ENCODE measurements at regions not wholly inside any gene's neighbourhood (a gene's known extent, or its start where the extent isn't known, plus 50 kb on each side); places are given as distances from the start of the nearest gene placed in this dataset.

DNA sequence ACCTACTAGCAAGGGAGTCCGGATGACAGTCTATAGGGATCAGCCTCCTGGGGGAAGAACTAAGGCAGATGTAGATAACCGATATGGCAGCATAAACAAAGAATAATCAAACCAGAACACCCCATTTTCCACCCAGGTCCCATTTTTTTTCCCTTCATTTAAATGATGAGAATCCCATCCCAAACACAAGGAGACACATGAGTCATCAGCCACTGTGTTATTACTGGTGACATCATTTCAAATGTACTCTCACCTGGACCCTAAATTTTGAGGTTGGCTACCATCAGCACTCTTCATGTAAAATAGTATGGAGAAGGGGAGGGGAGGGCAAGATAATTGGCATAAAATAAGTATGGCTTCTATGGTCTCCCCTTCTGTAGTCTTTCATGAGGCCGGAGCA is 108.9 kb upstream of the GUCA2B start:
- peaks cover 1% of the 10 kb centered on the region for H3K27me3 ChIP-seq
- DNase-seq (ENCODE audit: low spot score): no peak
- Mint-ChIP-seq H3K36me3 (no peaks in the 10 kb centered on the region), H3K27me3 (ENCODE audit: insufficient read depth, low read depth) (peaks cover 6% of the 10 kb centered on the region), H3K4me3 (no peak overlapping the region), H3K27ac (no peak overlapping the region), H3K9me3 (no peaks in the 10 kb centered on the region), H3K4me1 (no peaks in the 10 kb centered on the region)
- TF ChIP-seq CTCF (IDR thresholded peaks at IDR 0.05) (no peak), EZH2phosphoT487 (IDR thresholded peaks at IDR 0.05) (no peak), EZH2 (IDR thresholded peaks at IDR 0.05) (no peak)
- H3K9me3 ChIP-seq (ENCODE audit: low read depth): no peaks in the 10 kb centered on the region
- no peak overlapping the region for H3K4me3 ChIP-seq
- no peaks in the 10 kb centered on the region for H3K36me3 ChIP-seq
- no peak overlapping the region for H3K4me2 ChIP-seq
- H3F3A ChIP-seq (ENCODE audit: low read depth): no peaks in the 10 kb centered on the region
- no peak overlapping the region for H3K27ac ChIP-seq
- no peaks in the 10 kb centered on the region for H3K4me1 ChIP-seq
- no peaks in the 10 kb centered on the region for H4K20me1 ChIP-seq (ENCODE audit: low read depth)
- H3K79me2 ChIP-seq (ENCODE audit: low read depth): no peaks in the 10 kb centered on the region
- no peak overlapping the region for H3K9ac ChIP-seq
- no peak overlapping the region for H2AFZ ChIP-seq (replicated peaks)

DNA sequence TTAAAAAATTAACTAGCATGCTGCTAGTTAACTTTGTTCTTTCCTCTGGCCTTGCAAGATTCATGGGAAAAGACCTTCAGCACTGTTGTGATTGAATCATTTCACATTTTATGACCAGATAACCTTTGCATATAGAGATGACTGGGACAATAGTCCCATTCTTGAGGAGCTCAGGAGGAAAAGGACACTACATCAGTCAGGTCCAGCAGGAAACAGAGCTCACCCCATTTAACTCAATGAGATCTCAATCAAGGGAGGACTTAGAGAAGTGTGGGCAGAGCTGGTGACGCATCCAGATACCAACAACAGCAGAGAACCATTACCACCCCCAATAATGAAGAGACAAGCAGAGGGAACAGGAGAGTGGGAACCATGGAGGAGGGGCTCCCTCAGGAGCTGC is 109.4 kb upstream of the GUCA2B start:
- no peaks in the 10 kb centered on the region for H3K4me1 ChIP-seq
- no peak overlapping the region for H3K9ac ChIP-seq
- H3K27me3 ChIP-seq: peaks cover 3% of the 10 kb centered on the region
- H4K20me1 ChIP-seq (ENCODE audit: low read depth): no peaks in the 10 kb centered on the region
- H3K4me2 ChIP-seq: no peak overlapping the region
- H3K36me3 ChIP-seq: no peaks in the 10 kb centered on the region
- H3K4me1 Mint-ChIP-seq: no peaks in the 10 kb centered on the region
- H3K9me3 ChIP-seq (ENCODE audit: low read depth): no peaks in the 10 kb centered on the region
- H3K4me3 Mint-ChIP-seq: no peak overlapping the region
- H3K9me3 Mint-ChIP-seq: no peaks in the 10 kb centered on the region
- H3K27me3 Mint-ChIP-seq (ENCODE audit: insufficient read depth, low read depth): peaks cover 6% of the 10 kb centered on the region
- H3K36me3 Mint-ChIP-seq: no peaks in the 10 kb centered on the region
- H2AFZ ChIP-seq (replicated peaks): no peak overlapping the region
- no peak overlapping the region for H3K4me3 ChIP-seq
- H3F3A ChIP-seq (ENCODE audit: low read depth): no peaks in the 10 kb centered on the region
- no peak overlapping the region for H3K27ac Mint-ChIP-seq
- TF ChIP-seq CTCF (IDR thresholded peaks at IDR 0.05) (no peak), EZH2phosphoT487 (IDR thresholded peaks at IDR 0.05) (no peak), EZH2 (IDR thresholded peaks at IDR 0.05) (no peak)
- DNase-seq (ENCODE audit: low spot score): no peak
- no peaks in the 10 kb centered on the region for H3K79me2 ChIP-seq (ENCODE audit: low read depth)
- H3K27ac ChIP-seq: no peak overlapping the region

DNA sequence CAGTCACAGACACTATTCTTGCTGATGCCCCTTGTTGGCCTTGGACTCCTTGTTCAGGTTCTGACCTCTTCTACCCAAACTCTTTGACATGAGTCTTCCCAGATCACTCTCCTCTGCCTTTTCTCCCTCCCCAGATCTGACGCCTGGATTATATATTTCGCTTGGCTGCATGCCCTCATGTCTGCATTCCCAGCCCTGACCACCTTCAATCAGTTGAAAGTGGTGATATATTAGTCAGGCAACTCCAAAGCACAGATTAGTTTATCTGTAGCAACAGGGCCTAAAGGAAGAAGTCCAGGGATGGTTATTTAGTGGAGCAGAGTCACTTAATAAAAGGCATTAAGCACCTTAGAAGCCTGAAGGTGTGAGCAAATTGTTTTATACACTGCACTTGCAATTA is 110.0 kb upstream of the GUCA2B start:
- Mint-ChIP-seq H3K27ac (no peak overlapping the region), H3K36me3 (no peaks in the 10 kb centered on the region), H3K4me3 (no peak overlapping the region), H3K9me3 (no peaks in the 10 kb centered on the region), H3K27me3 (ENCODE audit: insufficient read depth, low read depth) (peaks cover 6% of the 10 kb centered on the region), H3K4me1 (no peaks in the 10 kb centered on the region)
- no peak overlapping the region for H3K27ac ChIP-seq
- H3K4me2 ChIP-seq: no peak overlapping the region
- no peaks in the 10 kb centered on the region for H3K4me1 ChIP-seq
- no peak overlapping the region for H2AFZ ChIP-seq (replicated peaks)
- no peak for DNase-seq (ENCODE audit: low spot score)
- H3K36me3 ChIP-seq: no peaks in the 10 kb centered on the region
- H4K20me1 ChIP-seq (ENCODE audit: low read depth): no peaks in the 10 kb centered on the region
- H3K9me3 ChIP-seq (ENCODE audit: low read depth): no peaks in the 10 kb centered on the region
- peaks cover 9% of the 10 kb centered on the region for H3K27me3 ChIP-seq
- no peaks in the 10 kb centered on the region for H3K79me2 ChIP-seq (ENCODE audit: low read depth)
- TF ChIP-seq EZH2 (IDR thresholded peaks at IDR 0.05): no peak
- TF ChIP-seq EZH2phosphoT487 (IDR thresholded peaks at IDR 0.05): no peak
- TF ChIP-seq CTCF (IDR thresholded peaks at IDR 0.05): no peak
- H3K4me3 ChIP-seq: no peak overlapping the region
- no peaks in the 10 kb centered on the region for H3F3A ChIP-seq (ENCODE audit: low read depth)
- no peak overlapping the region for H3K9ac ChIP-seq

- no peak for DNase-seq (ENCODE audit: low spot score)
- Histone ChIP-seq H3K27ac (no peak overlapping the region), H2AFZ (replicated peaks) (no peak overlapping the region), H3K9ac (no peak overlapping the region), H3K9me3 (ENCODE audit: low read depth) (no peaks in the 10 kb centered on the region), H3K27me3 (peaks cover 29% of the 10 kb centered on the region), H3K4me2 (no peak overlapping the region), H3K4me3 (no peak overlapping the region), H3K36me3 (no peaks in the 10 kb centered on the region), H4K20me1 (ENCODE audit: low read depth) (no peaks in the 10 kb centered on the region), H3K4me1 (no peaks in the 10 kb centered on the region), H3K79me2 (ENCODE audit: low read depth) (no peaks in the 10 kb centered on the region), H3F3A (ENCODE audit: low read depth) (no peaks in the 10 kb centered on the region)
- H3K4me3 Mint-ChIP-seq: no peak overlapping the region
- TF ChIP-seq EZH2 (IDR thresholded peaks at IDR 0.05) (no peak), CTCF (IDR thresholded peaks at IDR 0.05) (no peak), EZH2phosphoT487 (IDR thresholded peaks at IDR 0.05) (no peak)
- no peak overlapping the region for H3K27ac Mint-ChIP-seq
- no peaks in the 10 kb centered on the region for H3K9me3 Mint-ChIP-seq
- peaks cover 3% of the 10 kb centered on the region for H3K4me1 Mint-ChIP-seq
- peaks cover 5% of the 10 kb centered on the region for H3K27me3 Mint-ChIP-seq (ENCODE audit: insufficient read depth, low read depth)
- H3K36me3 Mint-ChIP-seq: no peaks in the 10 kb centered on the region
These were observed 112.2 kb upstream of the GUCA2B start for GRCh38 chr1:42041031-42041430.

Measured in neural progenitor cell (in vitro differentiated cells).